CD4-positive, alpha-beta T cell treated with Interferon gamma for 1 hour (primary cell): ENCODE measurements at regions not wholly inside any gene's neighbourhood (a gene's known extent, or its start where the extent isn't known, plus 50 kb on each side); places are given as distances from the start of the nearest gene placed in this dataset.
"Not testable (repeated sequence)": the region's sequence is repeated elsewhere in the genome, so short reads cannot be mapped to it uniquely, and the experiment has no call there.

Experiments used
- DNase-seq: peaks from one replicate; pipeline ENCODE4 v3.0.0-alpha.2; 2020

DNA sequence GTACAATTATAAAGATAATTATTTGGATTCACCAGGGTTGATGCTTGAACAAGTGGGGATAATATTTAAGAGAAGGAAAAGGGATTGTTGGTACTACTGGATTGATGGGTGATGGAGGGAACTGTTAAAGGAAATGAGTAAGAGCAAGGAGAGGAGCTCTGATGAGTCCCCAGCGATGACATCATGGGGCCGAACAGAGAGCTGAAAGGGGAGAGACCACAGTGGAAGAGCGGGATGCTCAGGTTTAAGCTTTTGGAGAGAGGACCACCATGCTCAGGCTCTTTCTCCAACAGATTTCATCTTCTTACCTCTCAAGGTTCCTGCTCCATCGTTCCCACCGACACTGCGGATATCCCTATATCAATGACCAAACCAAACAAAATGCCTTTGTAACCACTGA, 568.7 kb downstream of the ETS1 start:
- DNase-seq: no peak

DNA sequence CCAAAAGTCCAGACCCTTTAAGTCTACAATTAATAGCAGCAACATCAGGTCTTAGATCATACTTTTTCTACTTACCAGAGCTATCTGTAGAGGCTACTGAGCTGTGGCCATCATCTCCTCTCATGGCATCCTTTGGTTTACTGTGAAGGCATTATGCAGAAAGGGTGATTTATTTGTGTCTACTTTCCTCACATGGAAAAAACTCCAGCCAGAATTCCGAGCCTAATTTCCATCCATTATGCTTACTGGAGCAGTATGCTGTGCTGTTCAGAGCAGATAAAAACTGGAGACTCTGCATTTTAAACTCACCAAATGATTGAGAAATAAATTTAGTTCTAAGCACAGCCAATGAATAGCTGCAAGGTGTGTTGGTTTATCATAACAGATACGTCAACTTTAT, 581.8 kb downstream of the ETS1 start:
- DNase-seq: no peak

DNA sequence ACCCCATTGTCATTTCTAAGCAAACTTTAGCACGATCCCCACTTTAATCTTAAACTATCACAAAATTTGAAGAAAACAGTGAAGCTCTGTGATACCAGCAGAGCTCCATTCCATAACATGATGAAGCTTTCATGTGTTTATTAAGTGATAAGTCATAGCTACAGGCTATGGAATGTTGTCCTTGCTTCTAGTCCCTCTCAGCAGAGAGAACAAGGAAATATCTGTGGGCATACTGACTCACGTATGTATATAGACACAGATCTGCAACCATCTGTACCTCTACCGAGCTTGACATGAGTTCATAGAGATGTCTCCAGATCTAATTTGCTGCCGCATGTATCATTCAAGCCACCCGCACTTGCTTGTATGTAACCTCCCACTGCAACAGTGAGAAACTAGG, 588.9 kb downstream of the ETS1 start:
- DNase-seq: no peak

DNA sequence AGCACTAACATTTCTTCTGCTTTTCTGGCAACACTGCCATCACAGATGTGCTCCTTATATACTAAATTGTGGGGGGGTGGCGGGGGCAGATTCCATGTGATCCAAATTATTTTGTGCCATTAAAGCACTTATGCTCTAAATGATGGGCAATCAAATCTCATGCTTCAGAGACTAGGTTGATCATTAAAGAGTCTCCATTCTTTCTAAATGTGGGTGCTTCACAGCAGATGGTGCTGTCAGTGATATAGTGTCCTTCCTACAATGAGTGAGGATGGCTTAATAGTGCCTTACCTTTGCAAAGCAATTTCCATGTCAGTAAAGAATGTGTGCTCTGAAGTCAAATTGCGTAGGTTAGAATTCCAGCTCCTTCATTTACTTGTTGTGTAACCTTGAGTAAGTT, 589.8 kb downstream of the ETS1 start:
- no peak for DNase-seq

DNA sequence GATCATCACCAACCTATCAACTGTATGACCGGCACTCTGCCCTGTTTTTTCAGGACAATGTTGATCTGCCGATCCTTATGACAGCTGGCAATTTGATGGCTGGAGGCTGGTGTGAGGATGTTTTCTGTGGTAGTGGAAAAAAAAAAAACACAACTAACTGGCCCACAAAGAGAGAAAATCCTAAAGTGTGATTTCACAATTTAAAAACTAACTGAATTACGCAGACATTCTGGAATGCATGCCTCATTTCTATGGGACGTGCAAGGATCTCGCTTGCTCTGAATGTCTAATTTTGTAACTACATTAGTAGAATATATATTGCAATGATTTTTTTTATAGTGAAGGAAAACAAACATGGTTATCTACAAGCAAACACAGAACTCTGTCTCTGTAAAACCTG, 590.5 kb downstream of the ETS1 start:
- DNase-seq: no peak

DNA sequence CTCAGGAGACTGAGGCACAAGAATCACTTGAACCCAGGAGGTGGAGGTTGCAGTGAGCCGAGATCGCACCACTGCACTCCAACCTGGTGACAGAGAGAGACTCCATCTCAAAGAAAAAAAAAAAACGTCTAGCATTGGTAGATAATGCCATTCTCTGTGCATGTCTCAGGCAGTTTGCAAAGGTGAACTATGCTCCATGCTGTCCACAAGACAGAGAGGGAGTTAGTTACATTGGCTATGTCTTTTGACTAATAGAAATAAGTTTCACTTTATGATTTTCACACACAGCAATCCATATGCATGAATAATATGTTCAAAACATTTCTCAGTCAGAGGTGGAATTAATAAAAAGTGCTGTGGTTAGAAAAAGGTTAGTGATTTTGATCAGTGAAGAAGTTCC, 591.4 kb downstream of the ETS1 start:
- DNase-seq: no peak

DNA sequence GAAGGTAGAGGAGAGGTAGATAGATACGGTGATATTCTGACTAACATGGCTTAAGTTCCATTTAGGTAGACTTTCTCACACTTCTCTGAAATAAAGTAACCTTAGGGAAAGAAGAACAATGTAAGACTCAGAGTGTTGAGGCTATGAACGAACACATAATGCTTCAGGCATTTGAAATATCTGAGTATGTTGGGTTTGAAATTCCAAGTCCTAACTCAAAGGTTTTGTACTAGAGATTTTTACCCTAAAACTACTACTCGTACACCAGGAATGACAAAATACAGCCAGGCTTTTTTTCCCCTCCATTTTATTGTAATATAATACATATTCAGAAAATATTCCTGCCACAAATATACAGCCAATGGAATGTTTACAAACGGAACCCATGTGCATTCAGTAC, 592.6 kb downstream of the ETS1 start:
- no peak for DNase-seq

DNA sequence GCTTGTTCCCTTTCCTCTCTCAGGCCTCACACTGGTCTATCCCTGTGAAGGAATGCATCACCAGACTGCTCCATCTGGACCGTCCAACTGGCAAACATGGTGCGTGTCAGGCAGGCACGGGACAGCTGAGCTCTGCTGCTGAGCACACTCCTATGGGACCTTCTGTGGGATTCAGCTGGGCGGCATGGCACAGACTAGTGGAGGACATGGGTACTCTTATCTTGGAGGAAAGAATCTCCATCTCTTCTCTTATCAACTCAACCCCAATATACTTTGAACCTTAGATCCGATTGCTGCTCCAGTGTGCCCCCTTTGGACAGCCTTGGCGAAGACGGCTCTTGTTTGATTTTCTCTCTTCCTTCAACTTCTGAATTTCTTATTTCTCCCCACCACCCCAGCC, 593.6 kb downstream of the ETS1 start:
- DNase-seq: no peak

DNA sequence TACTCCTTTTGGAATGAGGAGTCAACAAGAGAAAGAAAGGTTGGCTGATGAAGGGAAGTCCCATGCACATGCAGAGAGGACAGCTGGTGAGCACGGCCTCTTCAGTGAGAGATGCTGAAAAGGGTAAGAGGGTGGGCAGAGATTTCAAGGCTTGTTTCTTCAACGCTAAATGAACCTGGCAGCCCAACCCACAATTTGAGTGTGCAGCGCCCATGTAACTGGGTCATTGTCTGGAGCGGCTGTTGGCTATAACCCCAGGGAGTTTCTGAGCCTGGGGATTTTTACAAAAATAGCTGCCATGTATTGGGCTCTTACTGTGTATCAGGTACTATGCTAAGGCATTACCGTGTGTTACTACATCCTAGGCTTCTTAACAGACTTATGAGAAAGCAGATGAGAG, 594.1 kb downstream of the ETS1 start:
- no peak for DNase-seq

DNA sequence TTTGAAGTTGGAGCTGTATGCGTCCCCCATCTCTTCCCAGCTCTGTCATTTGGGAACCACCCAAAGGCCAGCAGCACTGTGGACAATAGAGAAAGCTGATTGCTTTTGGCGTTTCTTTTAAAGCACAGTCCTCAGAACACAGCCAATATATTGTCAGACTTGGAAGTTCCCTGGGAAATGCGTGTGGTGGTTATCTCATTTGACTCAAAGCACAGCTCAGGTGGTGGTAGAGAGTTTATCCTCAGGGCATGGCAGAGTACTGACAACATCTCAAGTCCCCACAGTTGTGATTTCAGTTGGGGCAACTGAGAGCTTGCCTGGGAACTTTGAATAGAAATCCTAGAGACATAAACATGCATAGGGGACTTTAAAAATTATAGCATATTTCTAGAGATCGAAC, 601.3 kb downstream of the ETS1 start:
- no peak for DNase-seq

DNA sequence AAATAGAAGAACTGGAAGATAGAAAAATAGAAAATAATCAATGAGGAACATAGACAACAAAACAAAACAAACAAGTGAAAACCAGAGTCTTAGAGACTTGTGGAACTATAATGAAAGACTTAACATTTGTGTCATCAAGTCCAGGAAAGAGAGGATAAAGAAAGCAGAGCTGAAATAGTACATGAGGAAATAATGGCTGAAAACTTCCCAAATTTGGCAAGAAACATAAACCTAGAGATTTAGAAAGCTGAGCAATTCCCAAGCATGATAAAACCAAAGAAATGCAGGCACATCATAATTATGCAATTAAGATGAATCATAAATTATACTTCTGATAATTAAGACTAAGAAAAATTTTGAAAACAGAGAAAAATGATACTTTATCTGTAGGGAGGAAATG, 614.5 kb downstream of the ETS1 start:
- DNase-seq: no peak

DNA sequence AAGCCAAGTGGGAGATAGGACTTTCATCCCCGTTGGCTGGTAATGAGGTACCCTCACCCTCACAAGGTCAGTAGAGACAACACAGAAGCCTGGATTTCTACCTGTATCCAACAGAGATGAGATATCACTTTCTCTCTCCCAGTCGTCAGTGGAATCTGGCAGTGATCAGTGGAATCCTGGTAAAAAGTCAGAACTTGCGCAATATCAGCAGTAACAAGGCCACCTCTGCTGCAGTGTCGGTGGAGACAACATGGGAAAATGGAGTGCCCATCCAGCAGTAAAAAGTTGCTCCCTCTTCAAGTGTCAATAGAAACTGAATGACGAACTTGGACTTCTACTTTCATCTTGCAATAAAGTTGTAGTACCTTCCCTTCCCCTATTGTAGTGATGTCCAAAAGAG, 615.9 kb downstream of the ETS1 start:
- no peak for DNase-seq

DNA sequence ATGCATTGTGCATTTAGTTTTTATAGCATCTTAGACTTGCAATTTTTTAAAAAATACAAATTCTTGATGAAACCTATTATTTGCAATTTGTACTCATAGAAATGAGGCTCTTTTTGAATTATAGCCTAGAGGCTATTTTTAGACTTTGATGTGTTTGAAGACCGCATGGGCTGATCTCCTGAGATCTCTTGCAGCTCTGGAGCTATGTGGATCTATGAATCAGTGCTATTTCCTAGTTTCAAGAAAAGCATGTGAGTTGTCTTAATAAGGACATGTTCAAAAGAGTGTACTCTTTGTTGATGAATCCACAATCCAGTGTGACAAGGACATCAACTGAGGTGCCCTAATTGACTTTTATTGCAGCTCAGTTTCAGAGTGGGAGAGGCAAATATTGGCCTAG, 620.5 kb downstream of the ETS1 start:
- no peak for DNase-seq

DNA sequence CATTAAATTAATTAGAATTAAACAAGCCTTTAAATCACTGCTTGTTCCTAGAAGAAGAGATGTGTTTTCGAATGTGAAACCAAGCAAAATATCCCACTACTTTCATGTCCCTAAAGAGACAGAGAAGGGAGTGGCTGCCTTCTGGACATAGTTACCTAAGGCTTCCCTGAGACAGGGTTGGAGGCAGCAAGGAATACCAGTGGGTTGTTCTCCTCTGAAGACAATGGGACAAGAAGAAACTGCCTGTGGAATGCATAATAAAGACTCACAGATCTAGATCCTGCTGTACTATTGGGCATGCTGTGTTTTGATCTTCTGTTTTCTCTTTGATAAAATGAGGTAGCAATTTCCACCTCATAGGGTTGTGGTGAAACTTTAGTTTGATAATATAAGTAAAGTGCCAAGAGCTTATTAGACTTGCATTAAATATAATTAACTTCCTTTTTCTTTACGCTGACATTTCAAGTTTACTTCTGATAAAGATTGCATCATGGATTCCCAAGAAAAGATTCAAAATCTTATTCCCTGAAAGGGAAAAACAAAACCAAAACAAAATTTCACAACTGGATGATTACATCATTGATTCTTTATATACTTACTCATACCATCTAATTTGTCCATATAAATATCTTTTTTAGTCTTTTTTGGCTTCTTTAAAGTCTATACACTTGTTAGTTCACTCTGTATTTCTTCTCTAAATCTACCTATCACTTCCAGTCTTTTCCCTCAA, 621.3 kb downstream of the ETS1 start:
- DNase-seq: no peak

DNA sequence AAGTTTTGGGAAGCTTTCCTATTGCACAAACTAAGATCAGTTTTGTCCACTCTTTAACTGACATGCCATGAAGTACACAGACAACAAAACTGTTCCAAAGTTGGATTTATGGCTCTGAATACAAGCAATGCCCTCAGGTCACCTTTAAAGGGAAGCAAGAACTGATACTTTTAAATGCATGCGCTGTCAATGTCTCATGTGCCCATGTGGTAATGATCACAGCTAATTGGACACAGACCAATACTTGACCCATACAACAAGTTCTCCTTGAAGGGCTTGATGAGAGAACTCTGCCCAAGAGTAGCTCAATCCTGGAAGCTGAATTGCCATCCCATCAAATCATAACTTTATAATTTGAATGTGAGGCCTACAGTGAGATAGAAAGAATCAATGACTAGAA, 624.9 kb downstream of the ETS1 start:
- DNase-seq: no peak

DNA sequence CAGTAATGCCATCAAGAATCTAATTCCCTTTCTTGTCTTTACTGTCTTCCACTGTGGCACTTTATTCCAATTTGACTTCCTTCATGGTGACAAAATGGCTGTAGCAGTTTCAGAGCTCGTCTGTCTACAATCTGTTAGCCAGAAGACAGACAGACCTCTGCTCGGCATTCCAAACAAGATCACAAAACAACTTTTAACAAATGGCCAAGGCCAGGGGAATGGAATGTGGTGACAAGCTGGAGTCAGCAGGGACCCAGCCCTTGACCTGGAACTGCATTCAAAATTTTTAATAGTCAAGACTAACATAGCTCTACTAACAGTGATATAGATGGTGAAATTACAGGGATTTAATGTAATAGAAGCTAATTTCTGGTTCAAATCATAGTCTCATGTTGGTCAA, 637.2 kb downstream of the ETS1 start:
- no peak for DNase-seq

DNA sequence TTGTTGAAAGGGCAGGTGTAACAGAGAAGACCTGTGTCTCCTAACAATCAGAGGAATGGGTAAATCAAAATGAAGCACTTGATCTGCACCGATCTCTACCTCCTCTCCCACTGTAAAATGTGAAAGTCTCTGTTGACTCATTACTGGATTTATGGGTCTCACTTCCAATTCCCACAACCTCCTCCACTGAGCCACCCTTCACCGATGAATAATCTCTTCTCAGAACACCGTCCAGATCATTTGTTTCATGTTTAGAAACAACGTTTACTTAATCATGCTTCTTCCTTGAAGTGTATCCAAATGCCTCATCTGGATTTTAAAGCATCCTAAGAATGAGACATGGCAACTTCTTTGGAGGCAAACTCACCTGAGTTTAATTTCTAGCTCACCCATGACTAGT, 643.6 kb downstream of the ETS1 start:
- DNase-seq: no peak

DNA sequence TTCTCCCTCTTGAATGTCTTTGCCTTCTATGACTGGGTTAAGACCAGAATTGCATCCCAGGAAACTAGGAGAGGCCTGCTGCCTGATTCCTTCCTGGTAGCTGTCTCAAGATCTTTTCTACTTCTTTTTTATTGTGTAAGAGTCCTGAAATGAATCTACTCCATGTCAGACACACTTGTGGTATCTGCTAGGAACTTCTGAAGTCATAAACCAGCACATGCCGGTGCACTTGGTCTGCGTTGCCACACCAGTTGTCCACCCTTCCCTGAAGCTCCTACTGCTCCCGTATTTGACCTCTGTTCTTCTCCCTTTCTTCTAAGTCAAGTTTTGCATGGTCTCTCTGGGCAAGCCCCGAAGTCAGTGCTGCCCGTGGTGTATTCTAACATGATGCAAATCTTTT, 644.2 kb downstream of the ETS1 start:
- no peak for DNase-seq

DNA sequence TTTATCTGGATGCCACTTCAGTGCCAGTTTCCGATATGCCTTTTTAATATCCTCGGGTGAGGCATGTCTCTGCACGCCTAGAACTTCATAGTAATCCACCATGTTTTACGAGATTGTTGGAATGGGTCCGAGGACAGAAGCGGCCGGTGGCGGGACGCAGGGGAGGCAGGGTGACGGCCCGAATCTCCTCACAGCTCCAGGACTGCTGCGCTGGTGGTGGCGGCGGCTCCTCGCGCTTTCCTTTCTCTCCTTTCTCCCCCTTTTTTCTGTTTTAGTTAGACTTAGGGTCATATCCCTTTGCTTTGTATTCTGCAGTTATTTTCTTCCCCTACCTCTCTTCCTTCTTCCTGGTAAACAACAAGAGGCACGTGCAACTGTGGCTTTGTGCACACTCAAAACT, 645.8 kb downstream of the ETS1 start:
- not testable (repeated sequence) for DNase-seq

DNA sequence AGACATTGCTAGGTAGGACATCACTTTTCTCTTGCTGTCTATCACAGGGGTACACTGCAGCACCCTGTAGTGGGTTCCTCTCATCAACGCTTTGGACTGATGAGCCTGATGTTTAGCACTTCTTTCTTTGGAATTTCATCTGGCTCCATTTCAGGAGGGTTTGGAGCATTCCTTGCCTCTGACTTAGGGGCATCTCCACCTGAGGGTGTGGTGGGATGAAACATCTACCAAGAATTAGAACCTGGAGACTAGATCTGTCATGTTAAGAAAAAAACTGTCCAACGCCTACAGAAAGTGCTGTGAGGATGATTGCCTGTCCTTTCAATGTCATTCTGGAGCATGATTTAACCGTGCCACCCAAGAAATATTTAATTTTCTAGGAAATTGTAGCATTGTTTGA, 648.4 kb downstream of the ETS1 start:
- no peak for DNase-seq

DNA sequence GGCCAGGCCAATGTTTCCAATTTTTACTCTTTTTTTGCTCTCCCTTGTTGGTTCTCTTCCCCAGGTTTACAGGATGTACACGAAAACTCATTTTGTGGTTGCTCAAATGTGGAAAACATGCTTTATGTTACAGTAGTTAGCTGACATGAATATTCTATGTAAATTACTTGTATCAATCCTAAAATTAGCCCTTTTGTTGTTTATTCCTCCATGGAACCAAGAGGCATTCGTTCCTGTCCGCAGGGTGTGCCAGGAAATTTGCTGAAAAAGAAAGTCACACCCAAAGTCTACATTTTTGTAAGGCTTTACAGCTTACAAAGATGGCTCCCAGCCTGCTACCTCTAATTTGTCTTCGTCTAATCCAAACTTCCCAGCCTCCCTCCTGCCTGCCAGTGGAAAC, 652.3 kb downstream of the ETS1 start:
- no peak for DNase-seq

DNA sequence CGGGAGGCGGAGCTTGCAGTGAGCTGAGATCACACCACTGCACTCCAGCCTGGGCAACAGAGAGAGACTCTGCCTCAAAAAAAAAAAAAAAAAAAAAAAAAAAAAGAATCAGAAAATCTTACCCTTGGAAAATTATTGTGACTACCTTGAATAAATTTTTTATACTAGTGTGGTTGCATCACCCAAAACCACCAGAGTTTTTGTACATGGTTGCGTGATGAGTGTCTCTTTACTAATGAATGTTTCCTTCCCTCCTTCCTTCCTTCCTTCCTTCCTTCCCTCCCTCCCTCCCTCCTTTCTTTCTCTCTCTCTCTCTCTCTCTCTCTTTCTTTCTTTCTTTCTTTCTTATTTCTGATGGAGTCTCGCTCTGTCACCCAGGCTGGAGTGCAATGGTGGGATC, 653.4 kb downstream of the ETS1 start:
- not testable (repeated sequence) for DNase-seq

DNA sequence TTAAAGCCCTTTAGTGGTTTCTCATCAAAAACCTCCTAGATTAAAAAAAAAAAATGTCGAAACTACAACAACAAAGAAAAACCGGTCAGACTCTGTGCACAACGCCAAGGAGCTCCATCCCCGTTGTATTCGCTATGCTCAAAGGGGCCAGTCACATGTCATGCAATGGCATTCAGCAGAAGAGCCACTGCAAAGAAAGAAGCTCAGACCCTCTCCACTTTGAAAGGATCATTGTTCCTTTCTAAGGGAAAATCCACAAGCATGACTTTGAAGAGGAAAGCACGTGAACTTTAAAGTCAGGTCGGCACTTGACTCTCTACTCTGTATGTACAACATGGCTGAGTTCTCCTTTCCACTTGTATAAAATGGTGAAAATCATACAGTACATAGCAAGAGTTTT, 655.6 kb downstream of the ETS1 start:
- no peak for DNase-seq

DNA sequence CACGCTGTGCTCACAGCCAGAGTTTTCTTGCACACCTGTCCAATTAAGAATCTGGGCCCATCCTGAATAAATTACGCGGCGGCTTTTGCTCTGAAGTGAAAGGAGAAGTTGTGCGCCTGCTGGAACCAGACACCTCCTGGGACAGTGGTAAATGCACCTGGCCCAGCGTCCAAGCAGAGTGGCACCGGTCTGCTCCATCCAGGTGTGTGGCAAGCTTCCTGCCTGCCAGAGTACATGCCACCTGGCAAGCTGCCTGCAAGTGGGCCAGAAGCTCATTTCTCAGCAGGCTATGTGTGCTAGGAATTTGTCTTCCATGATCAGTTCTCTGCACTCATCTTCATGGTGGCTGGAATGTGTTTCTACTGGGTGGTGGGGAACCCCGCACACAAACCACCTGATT, 660.6 kb downstream of the ETS1 start:
- DNase-seq: no peak

DNA sequence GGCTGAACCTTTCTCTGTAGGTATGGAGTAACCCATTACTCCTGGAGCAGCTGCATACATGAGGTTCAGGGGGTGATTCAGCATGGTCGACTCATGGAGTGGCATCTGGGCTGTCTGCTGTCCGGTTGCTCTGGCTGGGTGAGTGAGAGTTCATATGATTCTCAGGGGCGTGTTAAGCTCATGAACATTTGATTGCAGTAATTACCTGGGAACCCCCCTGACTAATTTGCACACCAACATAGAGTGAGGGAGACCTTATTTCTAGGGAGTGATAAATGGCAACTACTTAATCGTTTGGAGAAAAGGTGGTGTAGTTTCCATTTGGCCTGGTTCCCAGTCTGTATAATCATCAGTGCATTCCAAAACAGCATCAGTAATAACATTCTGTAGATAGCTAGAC, 661.9 kb downstream of the ETS1 start:
- no peak for DNase-seq
